ENCODE measurements at regions not wholly inside any gene's neighbourhood (a gene's known extent, or its start where the extent isn't known, plus 50 kb on each side); places are given as distances from the start of the nearest gene placed in this dataset.

DNA sequence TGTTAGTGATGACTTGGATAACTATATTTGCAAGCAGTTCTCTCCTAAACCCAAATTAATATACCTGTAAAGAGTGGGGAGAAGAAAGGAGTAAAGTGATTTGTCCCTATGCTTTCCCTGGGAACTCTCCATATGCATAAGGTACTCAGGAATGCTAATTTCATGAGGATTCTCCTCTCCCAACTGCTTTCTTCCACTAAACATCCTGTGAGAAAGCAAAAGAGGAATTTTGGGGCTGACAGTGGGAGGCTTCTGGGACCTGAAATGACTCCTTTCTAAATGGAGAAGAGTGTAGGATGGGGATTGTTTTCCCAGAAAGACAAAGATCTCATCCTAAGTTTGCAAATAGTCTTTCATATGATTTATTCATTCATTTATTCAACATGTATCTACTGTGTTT, 250.5 kb downstream of the TDRD3 start:
- peaks cover 11% of the 10 kb centered on the region for H3K9me3 Mint-ChIP-seq

DNA sequence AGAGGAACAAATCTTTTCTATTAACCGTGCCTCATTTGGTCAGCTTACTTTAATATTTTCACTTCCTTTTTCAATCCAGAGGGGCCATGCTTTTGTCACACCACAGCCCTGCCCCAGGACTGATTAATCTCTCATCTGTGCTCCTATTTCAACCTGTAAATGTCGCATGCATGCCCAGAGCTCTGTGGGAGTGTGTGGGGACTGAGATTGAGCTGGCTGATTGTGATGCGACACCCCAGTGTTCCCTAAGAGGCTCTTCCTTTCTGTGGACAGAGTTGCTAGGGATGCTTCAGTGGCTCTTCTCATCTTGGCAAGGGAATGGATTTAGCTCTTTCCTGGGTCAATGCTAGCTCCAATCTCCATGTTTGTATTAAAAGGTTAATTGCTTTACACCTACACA, 249.6 kb downstream of the TDRD3 start:
- ChIA-PET POLR2A (no interaction called here), CTCF (interaction anchor here (1.5 kb wide), 2 partner anchors 19 to 29 kb away, joined by 4 read pairs; no protein-coding TSS in a partner anchor)
- no peaks in the 10 kb centered on the region; the same call in 1 of the 2 replicates for H3K36me3 Mint-ChIP-seq
- peaks cover 11% of the 10 kb centered on the region for H3K9me3 Mint-ChIP-seq
- H3K27me3 Mint-ChIP-seq (ENCODE audit: low read depth) = peaks cover 4% of the 10 kb centered on the region
- ATAC-seq (peak; percentile 72), DNase-seq (ENCODE audit: low spot score) (no peak)
- H3K27ac Mint-ChIP-seq = no peak overlapping the region
- H3K4me1 Mint-ChIP-seq = peaks cover 26% of the 10 kb centered on the region
- no peak overlapping the region for H3K4me3 Mint-ChIP-seq
- no peak for TF ChIP-seq ETV6 (CRISPR knock-in tag; IDR thresholded peaks at IDR 0.05)
- no peak for TF ChIP-seq CREM (CRISPR knock-in tag; IDR thresholded peaks at IDR 0.05)
- TF ChIP-seq GABPB1 (CRISPR knock-in tag; IDR thresholded peaks at IDR 0.05) = no peak
- TF ChIP-seq ZNF317 (CRISPR knock-in tag; IDR thresholded peaks at IDR 0.05; ENCODE audit: borderline replicate concordance, low read depth) = no peak
- no peak for TF ChIP-seq IRF2 (CRISPR knock-in tag; IDR thresholded peaks at IDR 0.05; ENCODE audit: borderline replicate concordance, low read depth)
- no peak for TF ChIP-seq CREB1 (CRISPR knock-in tag; IDR thresholded peaks at IDR 0.05)
- TF ChIP-seq ZNF121 (CRISPR knock-in tag; IDR thresholded peaks at IDR 0.05) = no peak
- TF ChIP-seq TEAD1 (CRISPR knock-in tag; IDR thresholded peaks at IDR 0.05) = no peak
- TF ChIP-seq SMAD4 (CRISPR knock-in tag; IDR thresholded peaks at IDR 0.05) = no peak
- no peak for TF ChIP-seq ATF1 (CRISPR knock-in tag; IDR thresholded peaks at IDR 0.05)
- TF ChIP-seq ZNF138 (CRISPR knock-in tag; conservative IDR thresholded peaks at IDR 0.05) = no peak
- TF ChIP-seq JUN (CRISPR knock-in tag; IDR thresholded peaks at IDR 0.05) = no peak
- TF ChIP-seq ESRRA (CRISPR knock-in tag; IDR thresholded peaks at IDR 0.05; ENCODE audit: borderline replicate concordance) = no peak
- no peak for TF ChIP-seq E2F5 (CRISPR knock-in tag; IDR thresholded peaks at IDR 0.05)
- no peak for TF ChIP-seq SOX15 (CRISPR knock-in tag; IDR thresholded peaks at IDR 0.05)
- no peak for TF ChIP-seq AFF4 (CRISPR knock-in tag; IDR thresholded peaks at IDR 0.05; ENCODE audit: borderline replicate concordance)
- TF ChIP-seq PRDM15 (CRISPR knock-in tag; IDR thresholded peaks at IDR 0.05) = no peak
- TF ChIP-seq ZNF532 (CRISPR knock-in tag; IDR thresholded peaks at IDR 0.05; ENCODE audit: borderline replicate concordance) = no peak

More for the DNA sequence above, 250.5 kb downstream of the TDRD3 start:
- ATAC-seq (peak; percentile 86), DNase-seq (ENCODE audit: low spot score) (no peak)
- Mint-ChIP-seq H3K4me3 (no peak overlapping the region), H3K27me3 (ENCODE audit: low read depth) (peaks cover 4% of the 10 kb centered on the region), H3K36me3 (no peaks in the 10 kb centered on the region; the same call in 1 of the 2 replicates), H3K4me1 (peaks cover 26% of the 10 kb centered on the region), H3K27ac (peak overlapping the region; percentile 42; the same call in 1 of the 2 replicates)
- POLR2A ChIA-PET = interaction anchor here (0.7 kb wide), 1 partner anchor 30 kb away, joined by 4 read pairs; no protein-coding TSS in a partner anchor
- CTCF ChIA-PET = interaction anchor here (1.5 kb wide), 2 partner anchors 20 to 30 kb away, joined by 4 read pairs; no protein-coding TSS in a partner anchor
- no peak for TF ChIP-seq RORB (CRISPR knock-in tag; IDR thresholded peaks at IDR 0.05)
- TF ChIP-seq, protein P1, sequence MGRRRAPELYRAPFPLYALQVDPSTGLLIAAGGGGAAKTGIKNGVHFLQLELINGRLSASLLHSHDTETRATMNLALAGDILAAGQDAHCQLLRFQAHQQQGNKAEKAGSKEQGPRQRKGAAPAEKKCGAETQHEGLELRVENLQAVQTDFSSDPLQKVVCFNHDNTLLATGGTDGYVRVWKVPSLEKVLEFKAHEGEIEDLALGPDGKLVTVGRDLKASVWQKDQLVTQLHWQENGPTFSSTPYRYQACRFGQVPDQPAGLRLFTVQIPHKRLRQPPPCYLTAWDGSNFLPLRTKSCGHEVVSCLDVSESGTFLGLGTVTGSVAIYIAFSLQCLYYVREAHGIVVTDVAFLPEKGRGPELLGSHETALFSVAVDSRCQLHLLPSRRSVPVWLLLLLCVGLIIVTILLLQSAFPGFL (CRISPR knock-in tag; IDR thresholded peaks at IDR 0.05; ENCODE audit: borderline replicate concordance) = no peak
- no peak for TF ChIP-seq SP1 (CRISPR knock-in tag; conservative IDR thresholded peaks at IDR 0.05)
- TF ChIP-seq, protein P2, sequence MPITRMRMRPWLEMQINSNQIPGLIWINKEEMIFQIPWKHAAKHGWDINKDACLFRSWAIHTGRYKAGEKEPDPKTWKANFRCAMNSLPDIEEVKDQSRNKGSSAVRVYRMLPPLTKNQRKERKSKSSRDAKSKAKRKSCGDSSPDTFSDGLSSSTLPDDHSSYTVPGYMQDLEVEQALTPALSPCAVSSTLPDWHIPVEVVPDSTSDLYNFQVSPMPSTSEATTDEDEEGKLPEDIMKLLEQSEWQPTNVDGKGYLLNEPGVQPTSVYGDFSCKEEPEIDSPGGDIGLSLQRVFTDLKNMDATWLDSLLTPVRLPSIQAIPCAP (CRISPR knock-in tag; IDR thresholded peaks at IDR 0.05) = no peak

Data from WTC11 (cell line).